ENCODE measurements at regions not wholly inside any gene's neighbourhood (a gene's known extent, or its start where the extent isn't known, plus 50 kb on each side); places are given as distances from the start of the nearest gene placed in this dataset.
"Not testable (repeated sequence)": the region's sequence is repeated elsewhere in the genome, so short reads cannot be mapped to it uniquely, and the experiment has no call there.

GRCh38 chr2:226116346-226116745 lies 683.3 kb downstream of the IRS1 start:
- no peaks in the 10 kb centered on the region for H3K4me1 Mint-ChIP-seq (ENCODE audit: low read depth in 2 of 2)
- no peak overlapping the region for H3K4me3 Mint-ChIP-seq
- DNase-seq (no peak), ATAC-seq (replicated peaks) (no peak)
- no peak overlapping the region for H3K27ac Mint-ChIP-seq
- no peaks in the 10 kb centered on the region for H3K27me3 Mint-ChIP-seq
- H3K36me3 Mint-ChIP-seq (ENCODE audit: insufficient read depth) = no peaks in the 10 kb centered on the region
- peaks cover 0 to 2% of the 10 kb centered on the region in 2 donors for H3K9me3 Mint-ChIP-seq

GRCh38 chr2:226115832-226116200 lies 683.8 kb downstream of the IRS1 start:
- DNase-seq (no peak), ATAC-seq (replicated peaks) (no peak)
- Mint-ChIP-seq H3K27ac (no peak overlapping the region), H3K4me3 (no peak overlapping the region), H3K36me3 (ENCODE audit: insufficient read depth) (no peaks in the 10 kb centered on the region), H3K27me3 (no peaks in the 10 kb centered on the region), H3K4me1 (ENCODE audit: low read depth in 2 of 2) (no peaks in the 10 kb centered on the region), H3K9me3 (peaks cover 0 to 2% of the 10 kb centered on the region in 2 donors)

GRCh38 chr2:226115102-226115831 lies 684.4 kb downstream of the IRS1 start:
- Mint-ChIP-seq H3K36me3 (ENCODE audit: insufficient read depth) (no peaks in the 10 kb centered on the region), H3K4me1 (ENCODE audit: low read depth in 2 of 2) (no peaks in the 10 kb centered on the region), H3K27me3 (no peaks in the 10 kb centered on the region), H3K27ac (no peak overlapping the region), H3K4me3 (no peak overlapping the region), H3K9me3 (peaks cover 0 to 2% of the 10 kb centered on the region in 2 donors)
- ATAC-seq (replicated peaks) (no peak), DNase-seq (no peak)

GRCh38 chr2:226114436-226114835 lies 685.2 kb downstream of the IRS1 start:
- H3K27ac Mint-ChIP-seq = no peak overlapping the region
- DNase-seq = no peak
- no peak overlapping the region for H3K4me3 Mint-ChIP-seq
- no peaks in the 10 kb centered on the region for H3K27me3 Mint-ChIP-seq
- no peaks in the 10 kb centered on the region for H3K36me3 Mint-ChIP-seq (ENCODE audit: insufficient read depth)
- H3K4me1 Mint-ChIP-seq (ENCODE audit: low read depth in 2 of 2) = no peaks in the 10 kb centered on the region
- ATAC-seq (replicated peaks) = no peak
- peaks cover 0 to 7% of the 10 kb centered on the region in 2 donors for H3K9me3 Mint-ChIP-seq

GRCh38 chr2:226098861-226099745 lies 699.6 kb downstream of the NYAP2 start:
- DNase-seq = no peak
- Mint-ChIP-seq H3K27ac (no peak overlapping the region), H3K9me3 (no peaks in the 10 kb centered on the region), H3K4me3 (no peak overlapping the region), H3K4me1 (ENCODE audit: low read depth in 2 of 2) (no peaks in the 10 kb centered on the region), H3K36me3 (ENCODE audit: insufficient read depth) (no peaks in the 10 kb centered on the region), H3K27me3 (no peaks in the 10 kb centered on the region)
- no peak for ATAC-seq (replicated peaks)

- Mint-ChIP-seq H3K9me3 (peaks cover 3 to 6% of the 10 kb centered on the region in 2 donors), H3K27ac (no peak overlapping the region), H3K4me3 (no peak overlapping the region), H3K4me1 (ENCODE audit: low read depth in 2 of 2) (no peaks in the 10 kb centered on the region), H3K27me3 (no peaks in the 10 kb centered on the region), H3K36me3 (ENCODE audit: insufficient read depth) (no peaks in the 10 kb centered on the region)
- no peak for DNase-seq
- ATAC-seq (replicated peaks) = no peak
Measured at GRCh38 chr2:226095058-226095457, 695.5 kb downstream of the NYAP2 start.

GRCh38 chr2:226093364-226093763 lies 693.9 kb downstream of the NYAP2 start:
- no peak for ATAC-seq (replicated peaks)
- no peak for DNase-seq
- Mint-ChIP-seq H3K27ac (no peak overlapping the region), H3K27me3 (no peaks in the 10 kb centered on the region), H3K36me3 (ENCODE audit: insufficient read depth) (no peaks in the 10 kb centered on the region), H3K4me3 (no peak overlapping the region), H3K9me3 (peaks cover 3 to 6% of the 10 kb centered on the region in 2 donors), H3K4me1 (ENCODE audit: low read depth in 2 of 2) (no peaks in the 10 kb centered on the region)

- Mint-ChIP-seq H3K27me3 (no peaks in the 10 kb centered on the region), H3K4me1 (ENCODE audit: low read depth in 2 of 2) (no peaks in the 10 kb centered on the region), H3K27ac (no peak overlapping the region), H3K4me3 (no peak overlapping the region), H3K9me3 (peaks cover 0 to 5% of the 10 kb centered on the region in 2 donors), H3K36me3 (ENCODE audit: insufficient read depth) (no peaks in the 10 kb centered on the region)
- ATAC-seq (replicated peaks) = no peak
- DNase-seq = no peak
Measured at GRCh38 chr2:226088366-226088674, 688.8 kb downstream of the NYAP2 start.

GRCh38 chr2:226087505-226088365 lies 688.2 kb downstream of the NYAP2 start:
- Mint-ChIP-seq H3K27me3 (no peaks in the 10 kb centered on the region), H3K4me1 (ENCODE audit: low read depth in 2 of 2) (no peaks in the 10 kb centered on the region), H3K4me3 (no peak overlapping the region), H3K27ac (no peak overlapping the region), H3K9me3 (peaks cover 0 to 5% of the 10 kb centered on the region in 2 donors), H3K36me3 (ENCODE audit: insufficient read depth) (no peaks in the 10 kb centered on the region)
- DNase-seq (no peak), ATAC-seq (replicated peaks) (no peak)

GRCh38 chr2:226087051-226087450 lies 687.5 kb downstream of the NYAP2 start:
- Mint-ChIP-seq H3K27ac (no peak overlapping the region), H3K36me3 (ENCODE audit: insufficient read depth) (no peaks in the 10 kb centered on the region), H3K4me1 (ENCODE audit: low read depth in 2 of 2) (no peaks in the 10 kb centered on the region), H3K27me3 (no peaks in the 10 kb centered on the region), H3K4me3 (no peak overlapping the region), H3K9me3 (peaks cover 0 to 5% of the 10 kb centered on the region in 2 donors)
- DNase-seq (no peak), ATAC-seq (replicated peaks) (no peak)

GRCh38 chr2:226086190-226086589 lies 686.7 kb downstream of the NYAP2 start:
- Mint-ChIP-seq H3K9me3 (peaks cover 0 to 4% of the 10 kb centered on the region in 2 donors), H3K4me1 (ENCODE audit: low read depth in 2 of 2) (no peaks in the 10 kb centered on the region), H3K27ac (no peak overlapping the region), H3K36me3 (ENCODE audit: insufficient read depth) (no peaks in the 10 kb centered on the region), H3K4me3 (no peak overlapping the region), H3K27me3 (no peaks in the 10 kb centered on the region)
- ATAC-seq (replicated peaks) = no peak
- DNase-seq = no peak

GRCh38 chr2:226085425-226085824 lies 685.9 kb downstream of the NYAP2 start:
- not testable (repeated sequence) for H3K4me3 Mint-ChIP-seq; H3K36me3 Mint-ChIP-seq (ENCODE audit: insufficient read depth); DNase-seq; H3K9me3 Mint-ChIP-seq; H3K27me3 Mint-ChIP-seq; H3K27ac Mint-ChIP-seq; ATAC-seq (replicated peaks); H3K4me1 Mint-ChIP-seq (ENCODE audit: low read depth in 2 of 2)

- Mint-ChIP-seq H3K27me3 (no peaks in the 10 kb centered on the region), H3K27ac (no peak overlapping the region), H3K4me3 (no peak overlapping the region), H3K36me3 (ENCODE audit: insufficient read depth) (no peaks in the 10 kb centered on the region), H3K9me3 (peaks cover 0 to 4% of the 10 kb centered on the region in 2 donors), H3K4me1 (ENCODE audit: low read depth in 2 of 2) (no peaks in the 10 kb centered on the region)
- ATAC-seq (replicated peaks) (no peak), DNase-seq (no peak)
Measured at GRCh38 chr2:226080334-226080733, 680.8 kb downstream of the NYAP2 start.

Data from effector memory CD8-positive, alpha-beta T cell (primary cell).